ENCODE measurements at regions not wholly inside any gene's neighbourhood (a gene's known extent, or its start where the extent isn't known, plus 50 kb on each side); places are given as distances from the start of the nearest gene placed in this dataset.

DNA sequence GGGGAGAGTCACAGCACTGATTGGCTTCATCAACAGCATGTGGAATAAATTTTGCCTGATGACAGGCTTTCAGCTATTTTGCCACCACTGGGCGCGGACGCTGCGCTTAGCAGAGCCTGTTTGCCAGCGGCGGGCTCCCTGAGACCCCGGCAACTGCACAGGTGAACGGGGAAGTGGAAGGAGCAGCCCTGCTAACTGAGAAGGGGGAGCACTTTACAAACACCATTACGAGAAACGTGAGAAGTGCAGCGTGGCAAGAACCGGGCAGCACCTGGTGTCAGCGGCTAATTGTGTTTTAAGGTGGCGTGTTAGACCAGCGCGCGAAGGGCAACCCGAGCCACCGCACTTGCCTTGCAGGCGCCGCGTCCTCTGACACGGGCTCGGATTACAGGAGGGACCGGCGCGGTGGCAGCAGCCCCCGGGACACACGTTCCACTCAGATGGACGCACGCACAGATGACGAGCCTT is 307.8 kb upstream of the ARRDC4 start:
- TF ChIP-seq NFYB (CRISPR knock-in tag; conservative IDR thresholded peaks at IDR 0.05; ENCODE audit: low read depth) (no peak), CREB1 (CRISPR knock-in tag; IDR thresholded peaks at IDR 0.05) (no peak), JUN (CRISPR knock-in tag; IDR thresholded peaks at IDR 0.05) (no peak), ZNF263 (CRISPR knock-in tag; IDR thresholded peaks at IDR 0.05; ENCODE audit: low read depth) (no peak), GRHL2 (CRISPR knock-in tag; IDR thresholded peaks at IDR 0.05; ENCODE audit: insufficient replicate concordance, severe bottlenecking) (no peak)
- TF ChIP-seq, protein P1, sequence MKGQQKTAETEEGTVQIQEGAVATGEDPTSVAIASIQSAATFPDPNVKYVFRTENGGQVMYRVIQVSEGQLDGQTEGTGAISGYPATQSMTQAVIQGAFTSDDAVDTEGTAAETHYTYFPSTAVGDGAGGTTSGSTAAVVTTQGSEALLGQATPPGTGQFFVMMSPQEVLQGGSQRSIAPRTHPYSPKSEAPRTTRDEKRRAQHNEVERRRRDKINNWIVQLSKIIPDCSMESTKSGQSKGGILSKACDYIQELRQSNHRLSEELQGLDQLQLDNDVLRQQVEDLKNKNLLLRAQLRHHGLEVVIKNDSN (CRISPR knock-in tag; IDR thresholded peaks at IDR 0.05), result no peak
- TF ChIP-seq, protein P2, sequence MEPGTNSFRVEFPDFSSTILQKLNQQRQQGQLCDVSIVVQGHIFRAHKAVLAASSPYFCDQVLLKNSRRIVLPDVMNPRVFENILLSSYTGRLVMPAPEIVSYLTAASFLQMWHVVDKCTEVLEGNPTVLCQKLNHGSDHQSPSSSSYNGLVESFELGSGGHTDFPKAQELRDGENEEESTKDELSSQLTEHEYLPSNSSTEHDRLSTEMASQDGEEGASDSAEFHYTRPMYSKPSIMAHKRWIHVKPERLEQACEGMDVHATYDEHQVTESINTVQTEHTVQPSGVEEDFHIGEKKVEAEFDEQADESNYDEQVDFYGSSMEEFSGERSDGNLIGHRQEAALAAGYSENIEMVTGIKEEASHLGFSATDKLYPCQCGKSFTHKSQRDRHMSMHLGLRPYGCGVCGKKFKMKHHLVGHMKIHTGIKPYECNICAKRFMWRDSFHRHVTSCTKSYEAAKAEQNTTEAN (CRISPR knock-in tag; IDR thresholded peaks at IDR 0.05), result no peak
- TF ChIP-seq, protein P3, sequence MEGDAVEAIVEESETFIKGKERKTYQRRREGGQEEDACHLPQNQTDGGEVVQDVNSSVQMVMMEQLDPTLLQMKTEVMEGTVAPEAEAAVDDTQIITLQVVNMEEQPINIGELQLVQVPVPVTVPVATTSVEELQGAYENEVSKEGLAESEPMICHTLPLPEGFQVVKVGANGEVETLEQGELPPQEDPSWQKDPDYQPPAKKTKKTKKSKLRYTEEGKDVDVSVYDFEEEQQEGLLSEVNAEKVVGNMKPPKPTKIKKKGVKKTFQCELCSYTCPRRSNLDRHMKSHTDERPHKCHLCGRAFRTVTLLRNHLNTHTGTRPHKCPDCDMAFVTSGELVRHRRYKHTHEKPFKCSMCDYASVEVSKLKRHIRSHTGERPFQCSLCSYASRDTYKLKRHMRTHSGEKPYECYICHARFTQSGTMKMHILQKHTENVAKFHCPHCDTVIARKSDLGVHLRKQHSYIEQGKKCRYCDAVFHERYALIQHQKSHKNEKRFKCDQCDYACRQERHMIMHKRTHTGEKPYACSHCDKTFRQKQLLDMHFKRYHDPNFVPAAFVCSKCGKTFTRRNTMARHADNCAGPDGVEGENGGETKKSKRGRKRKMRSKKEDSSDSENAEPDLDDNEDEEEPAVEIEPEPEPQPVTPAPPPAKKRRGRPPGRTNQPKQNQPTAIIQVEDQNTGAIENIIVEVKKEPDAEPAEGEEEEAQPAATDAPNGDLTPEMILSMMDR (IDR thresholded peaks at IDR 0.05), result no peak
- TF ChIP-seq, protein P4, sequence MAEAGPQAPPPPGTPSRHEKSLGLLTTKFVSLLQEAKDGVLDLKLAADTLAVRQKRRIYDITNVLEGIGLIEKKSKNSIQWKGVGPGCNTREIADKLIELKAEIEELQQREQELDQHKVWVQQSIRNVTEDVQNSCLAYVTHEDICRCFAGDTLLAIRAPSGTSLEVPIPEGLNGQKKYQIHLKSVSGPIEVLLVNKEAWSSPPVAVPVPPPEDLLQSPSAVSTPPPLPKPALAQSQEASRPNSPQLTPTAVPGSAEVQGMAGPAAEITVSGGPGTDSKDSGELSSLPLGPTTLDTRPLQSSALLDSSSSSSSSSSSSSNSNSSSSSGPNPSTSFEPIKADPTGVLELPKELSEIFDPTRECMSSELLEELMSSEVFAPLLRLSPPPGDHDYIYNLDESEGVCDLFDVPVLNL (CRISPR knock-in tag; IDR thresholded peaks at IDR 0.05; ENCODE audit: borderline replicate concordance, low read depth), result no peak

Measured in WTC11 (cell line).